HEK293T (cell line): ENCODE measurements at regions not wholly inside any gene's neighbourhood (a gene's known extent, or its start where the extent isn't known, plus 50 kb on each side); places are given as distances from the start of the nearest gene placed in this dataset.

Experiments used
- CTCF ChIA-PET: fragments of 350-600 bp; formaldehyde crosslinking; extraction: SDS; loops from one replicate; lab custom pipeline; 2021; ENCODE audit warnings: antibody characterized with exemption, inconsistent platforms; lab: Yijun Ruan, JAX
- POLR2A ChIA-PET: fragments of 350-600 bp; formaldehyde crosslinking; extraction: SDS; loops from one replicate; lab custom pipeline; 2020; ENCODE audit warnings: antibody characterized with exemption, inconsistent platforms; lab: Yijun Ruan, JAX
- DNase-seq: peaks from one replicate; pipeline ENCODE4 v3.0.0; 2012; ENCODE audit warnings: mixed read lengths; ENCODE audit errors: extremely low spot score
- ARNT ChIP-seq: fragments of 450-650 bp; IDR thresholded peaks from 2 replicates; pipeline ENCODE4 v1.6.1; 2017; ENCODE audit warnings: mild to moderate bottlenecking
- BHLHE40 ChIP-seq: fragments of 450-650 bp; IDR thresholded peaks from 2 replicates; pipeline ENCODE4 v1.6.1; 2016; ENCODE audit warnings: mild to moderate bottlenecking, moderate library complexity, borderline replicate concordance
- CTBP1 ChIP-seq: fragments of 450-650 bp; IDR thresholded peaks from 2 replicates; pipeline ENCODE4 v1.6.1; 2016; ENCODE audit warnings: borderline replicate concordance
- ELF4 ChIP-seq: fragments of 450-650 bp; IDR thresholded peaks from 2 replicates; pipeline ENCODE4 v1.6.1; 2017; ENCODE audit warnings: antibody characterized with exemption
- FOXA1 ChIP-seq: fragments of 450-650 bp; IDR thresholded peaks from 2 replicates; pipeline ENCODE4 v1.6.1; 2016; ENCODE audit warnings: mild to moderate bottlenecking
- FOXK2 ChIP-seq: fragments of 450-650 bp; IDR thresholded peaks from 2 replicates; pipeline ENCODE4 v1.6.1; 2016; ENCODE audit warnings: mild to moderate bottlenecking
- FOXM1 ChIP-seq: fragments of 450-650 bp; IDR thresholded peaks from 2 replicates; pipeline ENCODE4 v1.6.1; 2017; ENCODE audit warnings: mild to moderate bottlenecking, borderline replicate concordance
- HDGF ChIP-seq: fragments of 450-650 bp; IDR thresholded peaks from 2 replicates; pipeline ENCODE4 v1.6.1; 2017; ENCODE audit warnings: antibody characterized with exemption, borderline replicate concordance
- L3MBTL2 ChIP-seq: fragments of 450-650 bp; conservative IDR thresholded peaks from 2 replicates; pipeline ENCODE4 v1.6.1; 2016; ENCODE audit warnings: mild to moderate bottlenecking
- LEF1 ChIP-seq: fragments of 450-650 bp; IDR thresholded peaks from 2 replicates; pipeline ENCODE4 v1.6.1; 2017; ENCODE audit warnings: mild to moderate bottlenecking, borderline replicate concordance
- NFRKB ChIP-seq: fragments of 450-650 bp; IDR thresholded peaks from 2 replicates; pipeline ENCODE4 v1.6.1; 2016; ENCODE audit warnings: mild to moderate bottlenecking, moderate library complexity
- SP1 ChIP-seq: fragments of 450-650 bp; IDR thresholded peaks from 2 replicates; pipeline ENCODE4 v1.6.1; 2017
- SUZ12 ChIP-seq: fragments of 450-650 bp; IDR thresholded peaks from 2 replicates; pipeline ENCODE4 v1.6.1; 2016; ENCODE audit warnings: mild to moderate bottlenecking
- TARDBP ChIP-seq: fragments of 450-650 bp; IDR thresholded peaks from 2 replicates; pipeline ENCODE4 v1.6.1; 2016
- ZNF384 ChIP-seq: fragments of 450-650 bp; IDR thresholded peaks from 2 replicates; pipeline ENCODE4 v1.6.1; 2016
- TF ChIP-seq, protein P1 (sequence below): fragments of 450-650 bp; IDR thresholded peaks from 2 replicates; pipeline ENCODE4 v1.6.1; 2016

DNA sequence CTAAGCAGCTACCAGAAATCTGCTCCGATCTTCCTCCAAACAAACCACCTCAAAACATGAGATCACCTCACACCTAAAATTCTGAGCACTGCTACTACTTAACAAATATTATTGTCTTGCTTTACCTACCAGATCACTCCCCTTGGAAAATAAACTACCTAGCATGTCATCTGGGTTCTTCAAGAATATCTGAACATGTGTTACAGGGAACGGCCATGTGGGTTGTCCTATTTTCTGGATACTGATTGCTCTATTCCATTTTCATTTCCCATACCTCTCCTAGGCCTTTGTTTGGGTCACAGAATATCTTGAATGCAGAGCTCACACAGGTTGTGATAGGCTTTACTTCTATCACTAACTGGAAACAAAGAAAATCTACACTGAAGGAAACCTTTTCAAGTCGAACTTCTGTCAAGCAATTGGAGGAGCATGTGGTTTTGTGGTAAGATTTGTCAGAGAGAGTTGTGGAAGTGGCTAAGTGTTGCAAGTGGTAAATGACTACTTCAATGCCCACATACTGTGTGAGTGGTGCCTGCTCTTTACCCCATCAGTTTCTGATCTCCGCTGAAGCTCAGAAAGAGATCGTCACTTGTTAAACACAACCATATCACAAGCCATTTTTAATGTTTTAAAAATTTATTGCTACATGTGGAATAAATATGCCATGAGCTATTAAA lies 739.1 kb upstream of the ZEB2 start:
- ChIA-PET CTCF (no interaction called here), POLR2A (no interaction called here)
- no peak for DNase-seq
- TF ChIP-seq FOXM1 (no peak), BHLHE40 (no peak), HDGF (no peak), LEF1 (no peak), SP1 (no peak), NFRKB (no peak), SUZ12 (no peak), TARDBP (no peak), ZNF384 (no peak), CTBP1 (no peak), L3MBTL2 (no peak), ARNT (no peak), FOXA1 (no peak), FOXK2 (no peak), ELF4 (no peak)
- TF ChIP-seq, protein P1, sequence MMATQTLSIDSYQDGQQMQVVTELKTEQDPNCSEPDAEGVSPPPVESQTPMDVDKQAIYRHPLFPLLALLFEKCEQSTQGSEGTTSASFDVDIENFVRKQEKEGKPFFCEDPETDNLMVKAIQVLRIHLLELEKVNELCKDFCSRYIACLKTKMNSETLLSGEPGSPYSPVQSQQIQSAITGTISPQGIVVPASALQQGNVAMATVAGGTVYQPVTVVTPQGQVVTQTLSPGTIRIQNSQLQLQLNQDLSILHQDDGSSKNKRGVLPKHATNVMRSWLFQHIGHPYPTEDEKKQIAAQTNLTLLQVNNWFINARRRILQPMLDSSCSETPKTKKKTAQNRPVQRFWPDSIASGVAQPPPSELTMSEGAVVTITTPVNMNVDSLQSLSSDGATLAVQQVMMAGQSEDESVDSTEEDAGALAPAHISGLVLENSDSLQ: no peak

DNA sequence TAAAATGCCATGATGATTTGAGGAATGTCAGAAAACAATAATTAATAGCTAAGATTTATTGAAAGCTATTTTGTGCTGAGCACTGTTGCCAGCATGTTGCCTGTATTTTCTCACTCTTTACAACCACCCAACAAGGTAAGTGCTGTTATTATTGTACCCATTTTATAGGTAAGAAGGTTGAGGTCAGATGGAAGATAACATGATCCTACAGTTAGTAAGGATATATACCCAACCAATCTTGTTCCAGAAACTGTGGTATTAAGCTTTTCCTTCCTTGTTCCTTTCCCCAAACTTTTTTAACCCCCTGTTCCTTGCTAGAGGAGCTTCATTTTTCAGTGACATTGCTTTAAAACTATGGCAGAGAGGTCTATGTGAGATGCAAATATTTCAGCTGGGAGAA lies 738.0 kb upstream of the ZEB2 start:
- CTCF ChIA-PET: interaction anchor here (0.6 kb wide), 1 partner anchor 456 kb away, joined by 4 read pairs; no protein-coding TSS in a partner anchor

DNA sequence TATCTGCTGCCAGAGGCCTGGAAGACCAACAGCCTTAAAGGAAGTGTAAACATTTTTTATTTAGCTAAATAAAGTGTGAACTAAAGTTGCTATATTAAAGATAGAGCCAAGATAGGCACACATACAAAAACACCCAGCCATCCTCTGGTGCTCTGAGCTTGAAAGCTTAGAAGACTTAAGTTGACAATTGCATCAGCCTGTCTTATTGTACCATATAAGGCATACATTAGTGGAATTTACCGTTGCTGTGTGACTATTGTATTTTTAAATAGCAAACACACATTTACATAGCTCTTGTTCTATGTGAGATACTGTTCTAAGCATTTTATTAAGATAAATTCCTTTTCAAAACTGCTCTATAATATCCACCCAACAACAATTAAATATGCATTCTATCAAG lies 736.6 kb upstream of the ZEB2 start:
- POLR2A ChIA-PET: no interaction called here
- CTCF ChIA-PET: no interaction called here
- DNase-seq: no peak
- TF ChIP-seq LEF1 (no peak), FOXK2 (no peak), TARDBP (no peak), ARNT (no peak), ELF4 (no peak), FOXM1 (no peak), CTBP1 (no peak), BHLHE40 (no peak), NFRKB (no peak), HDGF (no peak), FOXA1 (no peak), ZNF384 (no peak), L3MBTL2 (no peak), SUZ12 (no peak), SP1 (no peak)
- TF ChIP-seq, protein P1: no peak

More for the DNA sequence above, 738.0 kb upstream of the ZEB2 start:
- POLR2A ChIA-PET: no interaction called here
- DNase-seq: no peak
- no peak for TF ChIP-seq FOXA1

DNA sequence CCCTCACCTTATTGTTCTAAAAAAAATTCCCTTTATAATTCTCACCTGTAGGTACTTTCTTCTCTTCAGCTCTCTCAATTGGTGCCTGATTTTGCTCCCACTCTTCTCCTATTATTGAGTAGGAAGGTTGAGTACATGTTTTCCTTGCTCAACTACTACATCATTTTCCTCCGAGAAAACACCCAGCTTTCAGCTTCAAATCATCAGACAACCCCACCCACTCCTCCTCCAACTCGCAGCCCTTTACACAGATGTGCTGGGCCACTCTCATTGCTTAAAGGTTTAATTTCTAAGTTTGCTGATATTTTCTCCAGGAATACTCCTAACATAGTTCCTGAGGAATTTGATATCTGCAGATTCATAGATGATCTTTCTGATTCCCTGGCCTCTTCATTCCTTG lies 734.4 kb upstream of the ZEB2 start:
- ChIA-PET CTCF (no interaction called here), POLR2A (no interaction called here)
- no peak for TF ChIP-seq ELF4
- no peak for TF ChIP-seq ZNF384
- TF ChIP-seq FOXK2: no peak
- TF ChIP-seq, protein P1: no peak
- no peak for TF ChIP-seq FOXA1
- no peak for TF ChIP-seq HDGF
- DNase-seq: no peak

DNA sequence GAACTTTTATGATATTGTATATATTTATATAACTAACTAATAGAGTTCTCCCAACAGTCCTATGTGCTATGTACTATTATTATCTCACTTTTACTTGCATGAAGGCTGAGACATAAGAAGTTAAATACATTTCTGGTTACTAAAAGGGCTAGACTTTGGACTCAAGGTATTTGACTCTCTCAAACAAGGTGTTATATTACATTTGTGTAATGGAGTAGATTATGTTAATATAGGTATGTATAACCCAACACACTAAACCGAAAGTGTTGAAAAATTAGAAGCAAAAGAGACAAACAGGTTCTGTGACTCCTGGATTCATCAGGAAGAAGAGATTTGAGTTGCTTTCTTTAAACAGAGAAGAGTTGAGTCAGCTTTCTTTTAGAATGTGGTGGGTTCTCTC lies 733.6 kb upstream of the ZEB2 start:
- no peak for TF ChIP-seq LEF1
- ChIA-PET CTCF (no interaction called here), POLR2A (no interaction called here)
- no peak for DNase-seq

DNA sequence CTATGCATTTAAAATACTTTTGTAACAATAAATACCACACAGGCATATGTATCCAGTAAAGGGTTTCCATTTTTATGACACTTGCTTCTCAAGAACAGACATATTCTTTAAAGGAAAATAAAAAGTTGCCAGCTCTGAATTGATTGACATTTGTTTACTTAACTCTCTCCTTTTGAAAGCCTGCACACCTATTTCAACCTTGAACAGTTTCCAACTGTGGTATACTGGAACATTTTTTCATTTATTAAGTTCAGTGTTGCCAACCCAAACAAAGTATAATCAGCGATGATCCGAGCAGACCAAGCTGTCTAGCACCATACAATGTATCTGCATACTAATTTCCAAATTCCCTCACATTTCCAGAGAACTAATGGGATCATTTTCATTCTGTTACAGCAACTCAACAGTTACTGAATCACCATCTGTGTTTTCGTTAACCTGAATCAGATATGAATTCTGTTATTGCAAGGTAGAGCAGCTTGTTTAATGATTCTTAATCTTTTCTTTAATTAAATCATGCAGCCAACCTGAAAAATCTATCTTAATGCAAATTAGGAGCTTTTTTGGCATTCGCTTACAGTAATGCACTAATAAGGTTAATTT lies 725.5 kb upstream of the ZEB2 start:
- POLR2A ChIA-PET: no interaction called here
- TF ChIP-seq ARNT: no peak
- no peak for TF ChIP-seq HDGF
- TF ChIP-seq SP1: no peak
- no peak for TF ChIP-seq L3MBTL2
- no peak for TF ChIP-seq BHLHE40
- TF ChIP-seq CTBP1: no peak
- TF ChIP-seq, protein P1: no peak
- TF ChIP-seq FOXM1: no peak
- TF ChIP-seq ZNF384: no peak
- no peak for TF ChIP-seq FOXA1
- CTCF ChIA-PET: no interaction called here
- no peak for DNase-seq
